DND-41 (cell line): ENCODE measurements at regions not wholly inside any gene's neighbourhood (a gene's known extent, or its start where the extent isn't known, plus 50 kb on each side); places are given as distances from the start of the nearest gene placed in this dataset.

Experiments used
- CTCF ChIP-seq: IDR thresholded peaks from 2 replicates; pipeline ENCODE4 v1.5.1; 2012; ENCODE audit warnings: borderline replicate concordance, low read length, moderate library complexity, mild to moderate bottlenecking; ENCODE audit not compliant: poor library complexity, severe bottlenecking; ENCODE audit errors: extremely low read depth
- EZH2 ChIP-seq: IDR thresholded peaks from 3 replicates; pipeline ENCODE4 v1.6.1; 2012; ENCODE audit warnings: borderline replicate concordance, low read depth, mild to moderate bottlenecking, moderate library complexity, low read length, inconsistent platforms; ENCODE audit not compliant: severe bottlenecking

GRCh38 chr1:173392895-173393658 is 84.1 kb upstream of the PRDX6 start:
- TF ChIP-seq EZH2 (no peak), CTCF (no peak)
